ENCODE measurements at regions not wholly inside any gene's neighbourhood (a gene's known extent, or its start where the extent isn't known, plus 50 kb on each side); places are given as distances from the start of the nearest gene placed in this dataset.

GRCh38 chr9:126157423-126157822 lies 169.2 kb upstream of the MVB12B start:
- Histone ChIP-seq H4K20me1 (ENCODE audit: control insufficient read depth, insufficient read depth) (no peaks in the 10 kb centered on the region), H3K4me1 (ENCODE audit: control insufficient read depth, insufficient read depth, low read length) (no peaks in the 10 kb centered on the region), H3K36me3 (ENCODE audit: control insufficient read depth in 2 of 2, insufficient read depth in 2 of 2, low read length in 1 of 2) (no peaks in the 10 kb centered on the region), H3K27me3 (replicated peaks in 1 of 2; ENCODE audit: control insufficient read depth in 2 of 2, insufficient read depth in 2 of 2, low read length in 1 of 2) (no peaks in the 10 kb centered on the region; a peak in 2 of 4 replicates), H3K9me3 (replicated peaks; ENCODE audit: control insufficient read depth, insufficient read depth, low read length) (no peaks in the 10 kb centered on the region), H3K27ac (ENCODE audit: control insufficient read depth, insufficient read depth) (no peak overlapping the region), H2AFZ (ENCODE audit: control insufficient read depth, low read depth, low read length) (no peak overlapping the region), H3K9ac (ENCODE audit: control insufficient read depth, insufficient read depth, low read length) (no peak overlapping the region), H3K4me3 (no peak overlapping the region), H3K4me2 (ENCODE audit: control insufficient read depth, insufficient read depth) (no peak overlapping the region), H3K79me2 (ENCODE audit: control insufficient read depth, insufficient read depth, low read length) (no peaks in the 10 kb centered on the region)
- no TSS peak for BruUV-seq (replicated peaks)
- POLR2A ChIA-PET: no interaction called here
- no peak for TF ChIP-seq EGR1 (IDR thresholded peaks at IDR 0.05; ENCODE audit: borderline replicate concordance in 1 of 2, low read depth in 2 of 2, low read length in 2 of 2)
- no peak for DNase-seq (ENCODE audit: low read depth, low spot score)
- SMC1A ChIA-PET (ENCODE audit: uncharacterized antibody, unreplicated experiment): no interaction called here
- 67% methylated on average over 10 of the region's 10 CpGs for WGBS (ENCODE audit: insufficient coverage, insufficient replicate concordance, low lambda C conversion rate, missing lambda C conversion rate)
- RAD21 ChIA-PET (ENCODE audit: unreplicated experiment): no interaction called here
- ATAC-seq: no peak
- intact Hi-C loops (cut with micrococcal nuclease; ENCODE audit: unreplicated experiment): no loop called here
- in situ Hi-C loops (cut with MboI): no loop called here
- FAIRE-seq: no peak
- CTCF ChIA-PET: no interaction called here

GRCh38 chr9:126157826-126158587 lies 168.6 kb upstream of the MVB12B start:
- TF ChIP-seq CTCF (IDR thresholded peaks at IDR 0.05 in 2 of 3, conservative IDR thresholded peaks at IDR 0.05 in 1 of 3; ENCODE audit: control insufficient read depth in 2 of 3, extremely low read depth in 1 of 3, insufficient read depth in 1 of 3, low read depth in 3 of 3, low read length in 3 of 3): no peak
- no peak for TF ChIP-seq ZZZ3 (IDR thresholded peaks at IDR 0.05; ENCODE audit: control insufficient read depth, insufficient read length, low read depth)
- TF ChIP-seq CHD2 (IDR thresholded peaks at IDR 0.05; ENCODE audit: borderline replicate concordance, low read depth, low read length): no peak
- Histone ChIP-seq H3K36me3 (ENCODE audit: control insufficient read depth in 2 of 2, insufficient read depth in 2 of 2, low read length in 1 of 2) (no peaks in the 10 kb centered on the region), H4K20me1 (ENCODE audit: control insufficient read depth, insufficient read depth) (no peaks in the 10 kb centered on the region), H3K27ac (ENCODE audit: control insufficient read depth, insufficient read depth) (no peak overlapping the region), H3K9ac (ENCODE audit: control insufficient read depth, insufficient read depth, low read length) (no peak overlapping the region), H3K9me3 (replicated peaks; ENCODE audit: control insufficient read depth, insufficient read depth, low read length) (no peaks in the 10 kb centered on the region), H3K4me2 (ENCODE audit: control insufficient read depth, insufficient read depth) (no peak overlapping the region), H2AFZ (ENCODE audit: control insufficient read depth, low read depth, low read length) (no peak overlapping the region), H3K4me1 (ENCODE audit: control insufficient read depth, insufficient read depth, low read length) (no peaks in the 10 kb centered on the region), H3K27me3 (replicated peaks in 1 of 2; ENCODE audit: control insufficient read depth in 2 of 2, insufficient read depth in 2 of 2, low read length in 1 of 2) (peaks cover 0 to 2% of the 10 kb centered on the region in 2 experiments; a peak in 2 of 4 replicates), H3K4me3 (no peak overlapping the region), H3K79me2 (ENCODE audit: control insufficient read depth, insufficient read depth, low read length) (no peaks in the 10 kb centered on the region)
- FAIRE-seq: no peak
- ChIA-PET SMC1A (ENCODE audit: uncharacterized antibody, unreplicated experiment) (no interaction called here), POLR2A (no interaction called here), CTCF (no interaction called here), RAD21 (ENCODE audit: unreplicated experiment) (no interaction called here)
- in situ Hi-C loops (cut with MboI) (no loop called here), intact Hi-C loops (cut with micrococcal nuclease; ENCODE audit: unreplicated experiment) (no loop called here)
- no peak for DNase-seq (ENCODE audit: low read depth, low spot score)
- no peak for ATAC-seq
- 56% methylated on average over 29 of the region's 29 CpGs for WGBS (ENCODE audit: insufficient coverage, insufficient replicate concordance, low lambda C conversion rate, missing lambda C conversion rate)
- BruUV-seq (replicated peaks): no TSS peak

All from GM12878 (cell line).